ENCODE measurements at regions not wholly inside any gene's neighbourhood (a gene's known extent, or its start where the extent isn't known, plus 50 kb on each side); places are given as distances from the start of the nearest gene placed in this dataset.

DNA sequence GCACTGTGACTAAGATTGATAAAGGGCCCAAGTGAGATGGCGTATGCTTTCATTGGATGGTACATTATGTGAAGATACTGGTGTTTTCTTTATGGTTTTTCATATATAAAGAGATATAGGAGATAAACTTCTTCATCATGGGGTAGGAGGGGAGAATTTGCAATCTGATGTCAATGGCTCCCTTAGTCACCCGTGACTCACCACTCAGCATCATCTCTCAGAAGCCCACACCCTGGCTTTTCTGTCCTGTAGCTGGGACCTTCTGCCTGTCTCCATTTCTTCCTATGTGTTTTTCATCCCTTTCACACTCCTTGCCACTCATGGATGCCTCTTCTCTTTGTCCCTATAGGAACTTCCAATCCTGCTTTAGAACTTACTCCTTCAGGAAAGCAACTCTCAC, 114.3 kb upstream of the SEMA6D start:
- DNase-seq (ENCODE audit: low read depth, low spot score) (no peak), ATAC-seq (no peak), FAIRE-seq (no peak)
- no peaks in the 10 kb centered on the region for H3K27me3 ChIP-seq (replicated peaks in 1 of 2; ENCODE audit: control insufficient read depth in 2 of 2, insufficient read depth in 2 of 2, low read length in 1 of 2)
- POLR2A ChIA-PET = no interaction called here
- WGBS (ENCODE audit: insufficient coverage, insufficient replicate concordance, low lambda C conversion rate, missing lambda C conversion rate) = 39% methylated on average over 2 of the region's 2 CpGs
- intact Hi-C loops (cut with micrococcal nuclease; ENCODE audit: unreplicated experiment) = no loop called here
- SMC1A ChIA-PET (ENCODE audit: uncharacterized antibody, unreplicated experiment) = no interaction called here
- no peak overlapping the region for H3K4me2 ChIP-seq (ENCODE audit: control insufficient read depth, insufficient read depth)
- TF ChIP-seq SRF (IDR thresholded peaks at IDR 0.05; ENCODE audit: low read depth in 2 of 2, low read length in 2 of 2) (no peak), ZBTB40 (IDR thresholded peaks at IDR 0.05; ENCODE audit: borderline replicate concordance) (no peak), NFXL1 (IDR thresholded peaks at IDR 0.05; ENCODE audit: borderline replicate concordance) (no peak), FOXK2 (IDR thresholded peaks at IDR 0.05) (no peak), SUZ12 (IDR thresholded peaks at IDR 0.05; ENCODE audit: unreplicated experiment) (no peak), CHD4 (IDR thresholded peaks at IDR 0.05) (no peak), ESRRA (IDR thresholded peaks at IDR 0.05; ENCODE audit: low read length) (no peak), RELB (IDR thresholded peaks at IDR 0.05; ENCODE audit: low read depth) (no peak)
- no peak overlapping the region for H3K9ac ChIP-seq (ENCODE audit: control insufficient read depth, insufficient read depth, low read length)
- in situ Hi-C loops (cut with MboI) = no loop called here
- CTCF ChIA-PET = no interaction called here
- H3K9me3 ChIP-seq (replicated peaks; ENCODE audit: control insufficient read depth, insufficient read depth, low read length) = no peaks in the 10 kb centered on the region
- no TSS peak for BruUV-seq (replicated peaks)
- H3K27ac ChIP-seq (ENCODE audit: control insufficient read depth, insufficient read depth) = no peak overlapping the region
- H3K79me2 ChIP-seq (ENCODE audit: control insufficient read depth, insufficient read depth, low read length) = no peaks in the 10 kb centered on the region
- no peaks in the 10 kb centered on the region for H3K4me1 ChIP-seq (ENCODE audit: control insufficient read depth, insufficient read depth, low read length)
- no peaks in the 10 kb centered on the region for H4K20me1 ChIP-seq (ENCODE audit: control insufficient read depth, insufficient read depth)
- RAD21 ChIA-PET (ENCODE audit: unreplicated experiment) = no interaction called here
- no peaks in the 10 kb centered on the region for H3K36me3 ChIP-seq (ENCODE audit: control insufficient read depth in 2 of 2, insufficient read depth in 2 of 2, low read length in 1 of 2)
- no peak overlapping the region for H2AFZ ChIP-seq (ENCODE audit: control insufficient read depth, low read depth, low read length)
- H3K4me3 ChIP-seq = no peak overlapping the region

All from GM12878 (cell line).